ENCODE measurements at regions not wholly inside any gene's neighbourhood (a gene's known extent, or its start where the extent isn't known, plus 50 kb on each side); places are given as distances from the start of the nearest gene placed in this dataset.

DNA sequence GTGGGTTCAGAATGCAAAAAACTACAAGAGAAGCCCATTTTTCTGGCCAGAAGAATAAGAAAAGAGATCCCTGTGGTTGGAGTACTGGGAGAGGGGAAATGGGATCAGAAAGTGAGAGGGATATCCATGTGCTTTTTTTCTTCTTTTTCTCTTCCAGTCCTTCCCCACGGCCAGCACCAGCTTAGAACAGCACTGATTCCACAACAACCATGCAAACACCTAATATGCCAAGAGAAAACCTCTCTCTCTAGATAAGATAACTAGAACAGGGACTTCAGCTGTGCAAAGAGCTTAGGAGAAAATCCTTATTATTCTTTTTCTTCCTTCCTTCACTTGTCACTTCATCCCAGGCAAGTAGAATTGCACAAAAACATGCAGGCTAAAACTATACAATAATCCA, 83.5 kb downstream of the ELAPOR2 start:
- H3K4me1 ChIP-seq (ENCODE audit: control insufficient read depth, insufficient read depth, low read length), result peaks cover 21% of the 10 kb centered on the region
- no peaks in the 10 kb centered on the region for H3K79me2 ChIP-seq (ENCODE audit: control insufficient read depth, insufficient read depth, low read length)
- SMC1A ChIA-PET (ENCODE audit: uncharacterized antibody, unreplicated experiment), result no interaction called here
- no peak for FAIRE-seq
- intact Hi-C loops (cut with micrococcal nuclease; ENCODE audit: unreplicated experiment), result no loop called here
- no peaks in the 10 kb centered on the region; the same call in 2 of the 3 replicates for H3K9me3 ChIP-seq (replicated peaks; ENCODE audit: control insufficient read depth, insufficient read depth, low read length)
- CTCF ChIA-PET, result no interaction called here
- H3K9ac ChIP-seq (ENCODE audit: control insufficient read depth, insufficient read depth, low read length), result no peak overlapping the region
- ATAC-seq, result no peak
- H3K27me3 ChIP-seq (replicated peaks in 1 of 2; ENCODE audit: control insufficient read depth in 2 of 2, insufficient read depth in 2 of 2, low read length in 1 of 2), result no peaks in the 10 kb centered on the region
- BruUV-seq (replicated peaks), result no TSS peak
- no peak overlapping the region for H3K27ac ChIP-seq (ENCODE audit: control insufficient read depth, insufficient read depth)
- H4K20me1 ChIP-seq (ENCODE audit: control insufficient read depth, insufficient read depth), result no peaks in the 10 kb centered on the region
- no peak overlapping the region for H3K4me2 ChIP-seq (ENCODE audit: control insufficient read depth, insufficient read depth)
- TF ChIP-seq WRNIP1 (IDR thresholded peaks at IDR 0.05; ENCODE audit: borderline replicate concordance, low read depth, low read length) (no peak), NFYA (IDR thresholded peaks at IDR 0.05; ENCODE audit: borderline replicate concordance, low read depth, low read length) (no peak), ZZZ3 (IDR thresholded peaks at IDR 0.05; ENCODE audit: control insufficient read depth, insufficient read length, low read depth) (no peak), SMC3 (IDR thresholded peaks at IDR 0.05; ENCODE audit: borderline replicate concordance, low read length) (no peak), ZNF24 (IDR thresholded peaks at IDR 0.05) (no peak), EP300 (IDR thresholded peaks at IDR 0.05; ENCODE audit: borderline replicate concordance in 1 of 2, control insufficient read depth in 1 of 2, low read depth in 2 of 2, low read length in 2 of 2) (no peak), NR2F1 (conservative IDR thresholded peaks at IDR 0.05) (no peak)
- H3K4me3 ChIP-seq, result no peak overlapping the region
- in situ Hi-C loops (cut with MboI), result no loop called here
- RAD21 ChIA-PET (ENCODE audit: unreplicated experiment), result no interaction called here
- no peak overlapping the region for H2AFZ ChIP-seq (ENCODE audit: control insufficient read depth, low read depth, low read length)
- no peaks in the 10 kb centered on the region for H3K36me3 ChIP-seq (ENCODE audit: control insufficient read depth in 2 of 2, insufficient read depth in 2 of 2, low read length in 1 of 2)
- DNase-seq (ENCODE audit: low read depth, low spot score), result no peak
- POLR2A ChIA-PET, result no interaction called here
- 63% methylated on average over 1 of the region's 1 CpG for WGBS (ENCODE audit: insufficient coverage, insufficient replicate concordance, low lambda C conversion rate, missing lambda C conversion rate)

DNA sequence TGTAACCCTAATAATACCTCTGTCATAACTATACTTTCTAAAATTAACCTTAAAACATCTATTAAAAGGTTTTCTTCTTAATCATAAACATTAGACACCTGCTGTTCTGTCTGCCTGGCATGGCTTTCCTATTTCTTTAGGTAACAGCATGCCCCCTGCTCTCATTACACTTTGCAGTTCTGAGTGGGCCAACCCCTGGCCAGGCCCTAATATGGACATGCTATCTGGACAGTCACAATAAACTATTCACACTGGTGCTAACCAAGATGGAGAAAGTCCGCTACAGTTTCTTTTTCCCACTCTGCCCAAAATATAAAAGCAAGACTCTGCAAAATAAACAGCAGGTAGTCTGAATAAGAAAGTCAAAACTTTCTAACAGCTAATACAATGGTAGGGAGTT, 84.0 kb downstream of the ELAPOR2 start:
- no TSS peak for BruUV-seq (replicated peaks)
- H3K36me3 ChIP-seq (ENCODE audit: control insufficient read depth in 2 of 2, insufficient read depth in 2 of 2, low read length in 1 of 2), result no peaks in the 10 kb centered on the region
- SMC1A ChIA-PET (ENCODE audit: uncharacterized antibody, unreplicated experiment), result no interaction called here
- H3K4me2 ChIP-seq (ENCODE audit: control insufficient read depth, insufficient read depth), result no peak overlapping the region
- DNase-seq (ENCODE audit: low read depth, low spot score) (no peak), FAIRE-seq (no peak), ATAC-seq (no peak)
- no peaks in the 10 kb centered on the region for H4K20me1 ChIP-seq (ENCODE audit: control insufficient read depth, insufficient read depth)
- H3K4me3 ChIP-seq, result no peak overlapping the region
- intact Hi-C loops (cut with micrococcal nuclease; ENCODE audit: unreplicated experiment) (no loop called here), in situ Hi-C loops (cut with MboI) (no loop called here)
- H3K4me1 ChIP-seq (ENCODE audit: control insufficient read depth, insufficient read depth, low read length), result peaks cover 21% of the 10 kb centered on the region
- no peaks in the 10 kb centered on the region; the same call in 2 of the 3 replicates for H3K9me3 ChIP-seq (replicated peaks; ENCODE audit: control insufficient read depth, insufficient read depth, low read length)
- no peak for TF ChIP-seq NR2F1 (conservative IDR thresholded peaks at IDR 0.05)
- no peak for TF ChIP-seq NRF1 (conservative IDR thresholded peaks at IDR 0.05; ENCODE audit: low read depth, low read length)
- no peak for TF ChIP-seq KLF5 (IDR thresholded peaks at IDR 0.05; ENCODE audit: partially characterized antibody)
- TF ChIP-seq RFX5 (IDR thresholded peaks at IDR 0.05; ENCODE audit: low read depth, low read length), result no peak
- TF ChIP-seq, protein P1, sequence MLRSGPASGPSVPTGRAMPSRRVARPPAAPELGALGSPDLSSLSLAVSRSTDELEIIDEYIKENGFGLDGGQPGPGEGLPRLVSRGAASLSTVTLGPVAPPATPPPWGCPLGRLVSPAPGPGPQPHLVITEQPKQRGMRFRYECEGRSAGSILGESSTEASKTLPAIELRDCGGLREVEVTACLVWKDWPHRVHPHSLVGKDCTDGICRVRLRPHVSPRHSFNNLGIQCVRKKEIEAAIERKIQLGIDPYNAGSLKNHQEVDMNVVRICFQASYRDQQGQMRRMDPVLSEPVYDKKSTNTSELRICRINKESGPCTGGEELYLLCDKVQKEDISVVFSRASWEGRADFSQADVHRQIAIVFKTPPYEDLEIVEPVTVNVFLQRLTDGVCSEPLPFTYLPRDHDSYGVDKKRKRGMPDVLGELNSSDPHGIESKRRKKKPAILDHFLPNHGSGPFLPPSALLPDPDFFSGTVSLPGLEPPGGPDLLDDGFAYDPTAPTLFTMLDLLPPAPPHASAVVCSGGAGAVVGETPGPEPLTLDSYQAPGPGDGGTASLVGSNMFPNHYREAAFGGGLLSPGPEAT (IDR thresholded peaks at IDR 0.05; ENCODE audit: low read depth), result no peak
- TF ChIP-seq PML (IDR thresholded peaks at IDR 0.05; ENCODE audit: low read length), result no peak
- no peak for TF ChIP-seq CTCF (IDR thresholded peaks at IDR 0.05 in 2 of 3, conservative IDR thresholded peaks at IDR 0.05 in 1 of 3; ENCODE audit: control insufficient read depth in 2 of 3, extremely low read depth in 1 of 3, insufficient read depth in 1 of 3, low read depth in 3 of 3, low read length in 3 of 3)
- TF ChIP-seq RB1 (IDR thresholded peaks at IDR 0.05; ENCODE audit: borderline replicate concordance), result no peak
- no peak for TF ChIP-seq GATAD2B (conservative IDR thresholded peaks at IDR 0.05; ENCODE audit: low read depth)
- CTCF ChIA-PET, result no interaction called here
- POLR2A ChIA-PET, result no interaction called here
- H3K27ac ChIP-seq (ENCODE audit: control insufficient read depth, insufficient read depth), result no peak overlapping the region
- no peak overlapping the region for H2AFZ ChIP-seq (ENCODE audit: control insufficient read depth, low read depth, low read length)
- WGBS (ENCODE audit: insufficient coverage, insufficient replicate concordance, low lambda C conversion rate, missing lambda C conversion rate), result 6% methylated on average over 1 of the region's 1 CpG
- H3K79me2 ChIP-seq (ENCODE audit: control insufficient read depth, insufficient read depth, low read length), result no peaks in the 10 kb centered on the region
- no peaks in the 10 kb centered on the region for H3K27me3 ChIP-seq (replicated peaks in 1 of 2; ENCODE audit: control insufficient read depth in 2 of 2, insufficient read depth in 2 of 2, low read length in 1 of 2)
- RAD21 ChIA-PET (ENCODE audit: unreplicated experiment), result no interaction called here
- H3K9ac ChIP-seq (ENCODE audit: control insufficient read depth, insufficient read depth, low read length), result no peak overlapping the region
